GM12878 (cell line): ENCODE measurements at regions not wholly inside any gene's neighbourhood (a gene's known extent, or its start where the extent isn't known, plus 50 kb on each side); places are given as distances from the start of the nearest gene placed in this dataset.

Experiments used
- ATAC-seq: fragments of 200-7000 bp; cut with Tn5 transposase; 3 replicates; pipeline ENCODE4 v1.9.1; 2020; ENCODE audit warnings: mild to moderate bottlenecking, moderate library complexity
- BruUV-seq: library from RNA; stranded (reverse); fragments of 400-500 nt; replicated peaks from 2 replicates; lab custom pipeline; 2021; lab: Mats Ljungman, UMichigan
- CTCF ChIA-PET: fragments of 300-600 bp; sonication (Branson Sonifier 250); formaldehyde crosslinking; extraction: SDS; loops from one replicate; lab custom pipeline; 2021; ENCODE audit warnings: inconsistent platforms; lab: Yijun Ruan, JAX
- POLR2A ChIA-PET: fragments of 350-600 bp; formaldehyde crosslinking; extraction: SDS; loops from one replicate; lab custom pipeline; 2021; ENCODE audit warnings: inconsistent platforms; lab: Charles Lee
- RAD21 ChIA-PET: fragments of 300-600 bp; sonication (Branson Sonifier 250); formaldehyde crosslinking; loops from one replicate; lab custom pipeline; 2023; ENCODE audit warnings: antibody characterized with exemption; ENCODE audit not compliant: unreplicated experiment; lab: Charles Lee
- SMC1A ChIA-PET: fragments of 300-600 bp; sonication (Branson Sonifier 250); formaldehyde crosslinking; loops from one replicate; lab custom pipeline; 2023; ENCODE audit not compliant: unreplicated experiment, uncharacterized antibody; lab: Charles Lee
- DNase-seq: peaks from one replicate; pipeline ENCODE4 v3.0.0-alpha.2; 2011; ENCODE audit warnings: low read depth, low spot score
- FAIRE-seq: peaks from 3 replicates; lab custom pipeline; 2011; peaks lifted over from hg19 to GRCh38; lab: Jason Lieb, UNC
- H2AFZ ChIP-seq: 2 replicates; pipeline ENCODE4 v1.6.0; 2011; ENCODE audit warnings: low read depth, low read length, control low read depth; ENCODE audit not compliant: control insufficient read depth
- H3K27ac ChIP-seq: 2 replicates; pipeline ENCODE4 v1.5.1; 2011; ENCODE audit warnings: control low read depth; ENCODE audit not compliant: control insufficient read depth, insufficient read depth
- H3K27me3 ChIP-seq, 2 experiments: replicated peaks in 1 of 2; 2 replicates each; pipeline versions ENCODE4 v1.6.0 to v1.6.1; 2011; ENCODE audit warnings: low read length in 1 of 2; ENCODE audit not compliant: control insufficient read depth in 2 of 2, insufficient read depth in 2 of 2
- H3K36me3 ChIP-seq, 2 experiments: 2 replicates each; pipeline ENCODE4 v1.5.1; 2011; ENCODE audit warnings: low read length in 1 of 2; ENCODE audit not compliant: control insufficient read depth in 2 of 2, insufficient read depth in 2 of 2
- H3K4me1 ChIP-seq: 2 replicates; pipeline ENCODE4 v1.6.1; 2011; ENCODE audit warnings: mild to moderate bottlenecking, low read length, moderate library complexity, mixed read lengths; ENCODE audit not compliant: control insufficient read depth, insufficient read depth
- H3K4me2 ChIP-seq: 2 replicates; pipeline ENCODE4 v1.6.0; 2011; ENCODE audit warnings: control low read depth; ENCODE audit not compliant: control insufficient read depth, insufficient read depth
- H3K4me3 ChIP-seq: fragments of 200-600 bp; sonication (generic); 2 replicates; pipeline ENCODE4 v1.5.1; 2016
- H3K79me2 ChIP-seq: 2 replicates; pipeline ENCODE4 v1.6.0; 2011; ENCODE audit warnings: low read length; ENCODE audit not compliant: control insufficient read depth, insufficient read depth
- H3K9ac ChIP-seq: 2 replicates; pipeline ENCODE4 v1.8.0; 2011; ENCODE audit warnings: low read length, control low read depth, mixed read lengths; ENCODE audit not compliant: control insufficient read depth, insufficient read depth
- H3K9me3 ChIP-seq: replicated peaks from 3 replicates; pipeline ENCODE4 v1.5.1; 2011; ENCODE audit warnings: mild to moderate bottlenecking, low read length; ENCODE audit not compliant: control insufficient read depth, insufficient read depth
- H4K20me1 ChIP-seq: 2 replicates; pipeline ENCODE4 v1.6.0; 2011; ENCODE audit not compliant: control insufficient read depth, insufficient read depth
- BRCA1 ChIP-seq: IDR thresholded peaks from 2 replicates; pipeline ENCODE4 v1.6.1; 2011; ENCODE audit warnings: low read depth, low read length, improper control_type of control experiment
- FOXM1 ChIP-seq: IDR thresholded peaks from 2 replicates; pipeline ENCODE4 v1.6.1; 2012; ENCODE audit warnings: low read depth, mild to moderate bottlenecking, inconsistent platforms, low read length, moderate library complexity
- HDAC6 ChIP-seq: fragments of 200-600 bp; sonication (generic); IDR thresholded peaks from one replicate; pipeline ENCODE4 v1.8.0; 2017; ENCODE audit warnings: antibody characterized with exemption; ENCODE audit not compliant: unreplicated experiment
- MTA3 ChIP-seq: IDR thresholded peaks from 2 replicates; pipeline ENCODE4 v1.6.1; 2012; ENCODE audit warnings: low read length, inconsistent platforms, borderline replicate concordance
- NR2C1 ChIP-seq: fragments of 450-650 bp; IDR thresholded peaks from 2 replicates; pipeline ENCODE4 v1.6.1; 2017; ENCODE audit warnings: antibody characterized with exemption, mild to moderate bottlenecking, moderate library complexity
- NR2C2 ChIP-seq: IDR thresholded peaks from 2 replicates; pipeline ENCODE4 v1.6.1; 2011; ENCODE audit warnings: borderline replicate concordance, low read depth; ENCODE audit not compliant: control insufficient read depth, insufficient read length
- NRF1 ChIP-seq: conservative IDR thresholded peaks from 2 replicates; pipeline ENCODE4 v1.6.1; 2011; ENCODE audit warnings: mild to moderate bottlenecking, low read depth, low read length, improper control_type of control experiment
- PML ChIP-seq: IDR thresholded peaks from 2 replicates; pipeline ENCODE4 v1.6.1; 2012; ENCODE audit warnings: low read length, inconsistent platforms
- POLR2AphosphoS5 ChIP-seq: IDR thresholded peaks from 2 replicates; pipeline ENCODE4 v1.6.1; 2011; ENCODE audit warnings: mild to moderate bottlenecking, low read length, inconsistent platforms
- WGBS: methylation state at CpG from one replicate; pipeline ENCODE4 v1.1.6; 2016; ENCODE audit warnings: low lambda C conversion rate; ENCODE audit not compliant: insufficient replicate concordance, insufficient coverage; ENCODE audit errors: missing lambda C conversion rate; 5-methylcytosine and 5-hydroxymethylcytosine counted together
- in situ Hi-C: fragments of 300-500 bp; cut with MboI; formaldehyde crosslinking; loops from 9 replicates; pipeline ENCODE4 v1.14.3; 2018; ENCODE audit warnings: mixed read lengths
- intact Hi-C: fragments of 100-400 bp; cut with micrococcal nuclease; formaldehyde crosslinking; loops from one replicate; pipeline ENCODE4 v1.14.2; 2022; ENCODE audit not compliant: unreplicated experiment
- TF ChIP-seq, protein P1 (sequence below): fragments of 450-650 bp; IDR thresholded peaks from 2 replicates; pipeline ENCODE4 v1.6.1; 2017; ENCODE audit warnings: borderline replicate concordance
- TF ChIP-seq, protein P2 (sequence below): IDR thresholded peaks from 2 replicates; pipeline ENCODE4 v1.6.1; 2011; ENCODE audit warnings: mild to moderate bottlenecking, low read depth, low read length, moderate library complexity; ENCODE audit not compliant: insufficient replicate concordance

DNA sequence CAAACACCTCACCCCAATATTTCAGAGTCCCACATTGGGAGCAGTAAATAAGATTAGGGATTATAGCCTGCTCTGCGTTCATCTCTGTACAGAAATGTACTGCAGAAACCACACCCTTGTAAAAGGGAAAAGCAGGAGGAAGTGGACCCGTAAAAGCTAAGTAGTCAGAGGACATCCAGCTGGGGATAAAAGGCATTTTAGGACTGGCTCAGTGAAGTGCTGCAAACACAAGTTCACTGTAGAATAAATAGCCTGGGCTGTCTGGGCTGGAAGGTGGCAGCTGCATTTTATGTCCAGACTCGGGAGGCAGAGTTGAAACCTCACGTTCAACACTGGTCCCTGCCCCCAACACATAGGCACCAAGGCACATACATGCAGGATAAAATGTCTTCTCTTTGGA is 178.7 kb upstream of the FAT1 start:
- DNase-seq, result no peak
- BruUV-seq, result no TSS peak

More for the DNA sequence above, 178.7 kb upstream of the FAT1 start:
- Histone ChIP-seq H3K79me2 (no peaks in the 10 kb centered on the region), H3K9ac (no peak overlapping the region)
- intact Hi-C loops, result no loop called here
- POLR2A ChIA-PET, result no interaction called here
- CTCF ChIA-PET, result no interaction called here
- TF ChIP-seq, protein P1, sequence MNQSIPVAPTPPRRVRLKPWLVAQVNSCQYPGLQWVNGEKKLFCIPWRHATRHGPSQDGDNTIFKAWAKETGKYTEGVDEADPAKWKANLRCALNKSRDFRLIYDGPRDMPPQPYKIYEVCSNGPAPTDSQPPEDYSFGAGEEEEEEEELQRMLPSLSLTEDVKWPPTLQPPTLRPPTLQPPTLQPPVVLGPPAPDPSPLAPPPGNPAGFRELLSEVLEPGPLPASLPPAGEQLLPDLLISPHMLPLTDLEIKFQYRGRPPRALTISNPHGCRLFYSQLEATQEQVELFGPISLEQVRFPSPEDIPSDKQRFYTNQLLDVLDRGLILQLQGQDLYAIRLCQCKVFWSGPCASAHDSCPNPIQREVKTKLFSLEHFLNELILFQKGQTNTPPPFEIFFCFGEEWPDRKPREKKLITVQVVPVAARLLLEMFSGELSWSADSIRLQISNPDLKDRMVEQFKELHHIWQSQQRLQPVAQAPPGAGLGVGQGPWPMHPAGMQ, result no peak
- TF ChIP-seq NR2C1 (no peak), NR2C2 (no peak), BRCA1 (no peak), HDAC6 (no peak), MTA3 (no peak), PML (no peak), NRF1 (no peak), FOXM1 (no peak), POLR2AphosphoS5 (no peak)
- TF ChIP-seq, protein P2, sequence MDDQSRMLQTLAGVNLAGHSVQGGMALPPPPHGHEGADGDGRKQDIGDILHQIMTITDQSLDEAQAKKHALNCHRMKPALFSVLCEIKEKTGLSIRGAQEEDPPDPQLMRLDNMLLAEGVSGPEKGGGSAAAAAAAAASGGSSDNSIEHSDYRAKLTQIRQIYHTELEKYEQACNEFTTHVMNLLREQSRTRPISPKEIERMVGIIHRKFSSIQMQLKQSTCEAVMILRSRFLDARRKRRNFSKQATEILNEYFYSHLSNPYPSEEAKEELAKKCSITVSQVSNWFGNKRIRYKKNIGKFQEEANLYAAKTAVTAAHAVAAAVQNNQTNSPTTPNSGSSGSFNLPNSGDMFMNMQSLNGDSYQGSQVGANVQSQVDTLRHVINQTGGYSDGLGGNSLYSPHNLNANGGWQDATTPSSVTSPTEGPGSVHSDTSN, result no peak
- TF ChIP-seq, all 136 proteins: peak for 0
- no peak for ATAC-seq
- Histone ChIP-seq H3K27ac (no peak overlapping the region), H3K27me3 (no peaks in the 10 kb centered on the region), H2AFZ (no peak overlapping the region), H3K4me3 (no peak overlapping the region), H3K4me2 (no peak overlapping the region), H3K4me1 (no peaks in the 10 kb centered on the region), H3K9me3 (no peaks in the 10 kb centered on the region), H4K20me1 (no peaks in the 10 kb centered on the region), H3K36me3 (no peaks in the 10 kb centered on the region)
- SMC1A ChIA-PET, result no interaction called here
- RAD21 ChIA-PET, result no interaction called here
- in situ Hi-C loops, result no loop called here
- FAIRE-seq, result no peak
- 0% methylated on average over 4 of the region's 4 CpGs for WGBS
